Left renal cortex interstitium (tissue), 4 donors: ENCODE measurements at regions not wholly inside any gene's neighbourhood (a gene's known extent, or its start where the extent isn't known, plus 50 kb on each side); places are given as distances from the start of the nearest gene placed in this dataset.
"Not testable (repeated sequence)": the region's sequence is repeated elsewhere in the genome, so short reads cannot be mapped to it uniquely, and the experiment has no call there.

Source experiments
- DNase-seq, 4 donors: peaks; one replicate each; pipeline ENCODE4 v3.0.0-alpha.2; 2013; ENCODE audit warnings: low read depth in 4 of 4, low spot score in 2 of 4, missing footprints in 1 of 4

DNA sequence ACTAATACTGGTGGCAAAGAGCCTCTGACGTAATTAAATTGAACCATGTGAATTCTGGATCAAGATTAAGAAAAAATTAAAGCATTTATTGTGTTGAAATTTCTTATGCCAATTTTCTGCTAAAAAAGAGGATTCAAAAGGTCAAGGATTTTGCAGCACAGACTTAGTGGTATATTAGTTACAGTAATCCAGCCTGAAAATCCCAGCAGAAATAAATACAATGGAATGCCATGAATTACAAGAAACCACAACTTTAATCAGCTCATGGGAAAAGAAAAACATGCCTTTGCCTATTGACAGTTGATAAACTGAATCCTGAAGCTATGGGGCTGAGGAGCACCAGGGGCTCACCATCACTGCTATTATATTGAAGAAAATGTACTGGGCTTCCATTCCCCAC is 114.8 kb upstream of the SATB2 start:
- no peak for DNase-seq

GRCh38 chr2:199570934-199571333 is 113.2 kb upstream of the SATB2 start:
- no peak for DNase-seq

DNA sequence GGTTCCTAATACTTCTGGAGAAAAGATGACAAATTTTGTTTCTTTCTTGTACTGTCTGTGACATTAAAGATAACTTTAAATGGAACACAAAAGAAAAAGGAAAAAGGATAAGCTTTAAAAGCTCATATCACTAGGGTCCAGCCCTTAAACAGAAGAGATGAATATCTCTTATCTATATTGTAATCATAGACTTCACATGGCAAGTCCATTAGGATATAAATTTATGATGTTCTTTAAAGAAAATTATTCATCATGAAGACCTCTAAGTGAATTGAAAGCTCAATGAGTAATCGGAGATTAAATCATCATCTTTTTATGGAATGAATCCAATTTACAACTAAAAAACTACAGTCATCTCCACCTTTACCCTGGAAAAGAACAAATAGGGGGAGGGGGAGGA is 111.6 kb upstream of the SATB2 start:
- no peak for DNase-seq

DNA sequence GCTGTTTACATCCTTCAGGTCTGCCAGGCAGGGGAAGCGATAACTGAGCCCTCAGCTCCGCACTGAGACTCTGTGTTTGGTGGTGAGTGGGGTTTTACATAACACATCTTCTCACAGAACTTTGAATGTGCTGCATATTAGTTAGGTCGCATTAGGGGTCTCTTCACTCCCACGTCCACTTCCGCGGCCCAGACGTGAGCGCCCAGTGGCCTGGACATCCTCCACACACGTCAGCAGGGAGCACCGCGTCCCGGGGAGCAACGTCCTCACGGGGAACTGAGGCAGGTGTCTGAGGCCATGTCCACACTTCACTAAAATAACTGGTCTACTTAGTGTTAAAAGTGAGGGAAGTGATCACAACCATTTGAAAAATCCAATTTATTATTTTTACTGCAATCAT is 100.4 kb upstream of the SATB2 start:
- no peak for DNase-seq

DNA sequence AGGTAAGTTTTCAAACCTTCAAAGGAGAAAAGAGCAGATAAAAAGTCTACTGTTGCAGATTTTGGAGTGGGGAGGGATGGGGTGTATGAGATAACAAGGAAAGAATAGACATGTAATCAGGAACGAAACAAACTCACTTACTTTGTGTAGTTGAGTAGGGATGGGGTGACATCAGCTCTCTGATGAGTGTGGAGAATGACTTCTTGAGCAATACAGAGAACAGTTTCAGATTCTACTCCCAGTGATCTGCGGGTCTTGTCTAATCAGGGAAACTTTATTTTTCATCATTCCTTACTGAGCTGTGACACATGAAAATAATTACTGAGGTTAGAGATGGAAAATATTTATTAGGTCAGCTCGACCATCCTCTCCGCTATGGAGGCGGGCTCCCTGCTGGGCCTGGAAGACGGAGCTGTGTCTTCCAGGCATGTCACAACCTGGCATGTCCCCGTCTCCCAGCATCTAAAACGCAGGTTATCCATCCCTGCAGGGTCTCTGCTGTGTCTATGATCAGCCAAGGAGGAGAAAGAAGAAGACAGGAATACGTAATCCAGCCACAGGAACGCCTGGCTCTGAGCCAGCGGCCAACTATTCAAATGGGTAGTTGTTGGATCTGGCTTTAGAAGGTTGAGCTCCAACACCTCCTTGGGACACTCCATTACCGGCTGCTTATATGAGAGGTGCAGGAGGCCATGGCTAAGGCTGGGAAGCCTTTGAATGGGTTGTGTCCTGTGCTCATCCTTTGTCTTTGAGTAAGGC is 99.0 kb upstream of the SATB2 start:
- no peak for DNase-seq

GRCh38 chr2:199554026-199554425 is 96.3 kb upstream of the SATB2 start:
- DNase-seq: no peak

GRCh38 chr2:199552141-199552540 is 94.4 kb upstream of the SATB2 start:
- DNase-seq: no peak

DNA sequence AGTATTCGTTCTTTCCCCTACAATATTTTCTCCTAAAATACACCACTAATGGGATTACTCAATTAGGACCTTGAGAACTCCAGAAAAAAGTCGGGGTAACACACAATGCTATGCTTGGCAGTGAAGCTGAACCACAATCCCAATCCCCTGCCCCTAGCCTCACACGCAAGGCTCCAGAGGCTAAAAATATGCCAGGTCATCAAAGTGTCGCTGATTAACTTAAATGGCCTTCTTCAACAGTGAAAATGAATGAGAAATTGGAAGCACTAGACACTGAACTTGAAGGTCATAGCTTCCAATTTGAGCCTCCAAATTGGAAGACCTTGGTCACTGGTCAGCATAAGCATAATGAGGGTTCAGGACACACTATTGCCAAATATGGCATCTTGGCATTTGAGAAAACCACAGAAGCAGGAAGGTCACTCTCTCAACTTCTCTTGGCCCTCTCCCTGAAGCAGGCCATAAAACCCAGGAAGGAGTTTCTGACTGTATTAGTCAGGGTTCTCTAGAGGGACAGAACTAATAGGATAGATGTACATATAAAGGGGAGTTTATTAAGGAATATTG is 86.0 kb upstream of the SATB2 start:
- no peak for DNase-seq

DNA sequence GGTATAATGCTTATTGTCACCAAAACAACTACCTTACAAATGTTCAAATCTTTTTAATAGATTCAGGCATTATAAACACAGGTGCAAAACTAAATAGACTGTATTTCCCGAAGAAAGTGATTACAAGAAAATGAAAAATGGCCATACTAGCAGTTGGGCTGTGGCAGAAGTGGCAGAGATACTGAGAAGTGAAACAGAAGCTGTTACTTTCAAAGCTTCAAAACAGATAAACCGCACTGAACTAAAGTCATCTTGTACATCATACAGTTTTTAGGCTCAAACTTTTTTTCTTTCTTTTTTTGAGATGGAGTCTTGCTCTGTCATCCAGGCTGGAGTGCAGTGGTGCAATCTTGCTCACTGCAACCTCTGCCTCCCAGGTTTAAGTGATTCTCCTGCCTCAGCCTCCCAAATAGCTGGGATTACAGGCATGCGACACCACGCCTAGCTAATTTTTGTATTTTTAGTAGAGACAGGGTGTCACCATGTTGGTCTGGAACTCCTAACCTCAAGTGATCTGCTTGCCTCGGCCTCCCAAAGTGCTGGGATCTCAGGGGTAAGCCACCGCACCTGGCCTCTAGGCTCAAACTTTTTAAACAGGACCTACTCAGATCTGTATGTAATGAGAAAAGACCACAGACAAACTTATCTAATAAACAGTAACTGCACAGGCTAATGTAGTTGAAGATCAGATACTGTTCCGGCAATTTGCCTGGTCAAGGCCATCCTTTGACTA is 77.9 kb upstream of the SATB2 start:
- no peak for DNase-seq

- not testable (repeated sequence) for DNase-seq
These were observed 76.1 kb upstream of the SATB2 start for GRCh38 chr2:199533873-199534272.

GRCh38 chr2:199527071-199527470 is 69.3 kb upstream of the SATB2 start:
- DNase-seq: no peak

GRCh38 chr2:199524689-199525574 is 67.2 kb upstream of the SATB2 start:
- no peak for DNase-seq

GRCh38 chr2:199509403-199509802 is 51.7 kb upstream of the SATB2 start:
- no peak for DNase-seq
